ENCODE measurements at regions not wholly inside any gene's neighbourhood (a gene's known extent, or its start where the extent isn't known, plus 50 kb on each side); places are given as distances from the start of the nearest gene placed in this dataset.

DNA sequence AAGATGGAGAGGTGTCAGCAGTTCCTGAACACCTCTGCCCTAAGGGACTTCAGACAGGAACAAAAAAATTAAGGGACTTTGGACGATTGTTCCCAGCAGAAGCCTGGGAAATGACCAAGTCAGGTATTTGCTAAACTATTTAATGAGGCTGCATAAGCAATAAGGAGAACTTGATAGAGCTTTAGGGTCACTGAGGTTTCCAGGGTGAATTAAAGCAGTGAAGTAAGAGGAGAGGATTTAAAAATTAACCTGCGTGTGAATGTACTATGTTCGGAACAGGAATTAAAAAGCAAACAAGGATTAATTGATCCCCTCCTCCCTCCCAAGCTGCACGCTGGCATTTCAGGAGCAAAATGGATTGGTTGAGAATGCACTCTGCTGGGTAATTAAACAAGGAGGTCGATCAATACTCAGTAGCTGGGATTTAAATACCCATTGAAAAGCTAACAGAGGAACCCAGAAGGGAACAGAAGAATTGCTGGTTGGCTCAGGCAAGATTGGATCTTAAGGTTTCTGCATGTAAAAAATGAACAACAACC is 157.2 kb downstream of the RNF152 start:
- Histone ChIP-seq H3K27me3 (no peaks in the 10 kb centered on the region), H3K4me1 (peaks cover 0 to 53% (median 3%) of the 10 kb centered on the region in 4 donors), H3K27ac (peak overlapping the region in 2 of 4 donors; percentile 36 to 65), H3K36me3 (no peaks in the 10 kb centered on the region), H3K4me3 (no peak overlapping the region), H3K9me3 (no peaks in the 10 kb centered on the region)
- no peak for TF ChIP-seq CTCF (IDR thresholded peaks at IDR 0.05)
- DNase-seq, result peak in 1 of 3 donors; percentile 57

- H3K27ac ChIP-seq, result peak overlapping the region in 2 of 4 donors; percentile 63 to 71
- TF ChIP-seq CTCF (IDR thresholded peaks at IDR 0.05) (no peak), POLR2A (IDR thresholded peaks at IDR 0.05) (no peak)
- no peaks in the 10 kb centered on the region for H3K27me3 ChIP-seq
- H3K9me3 ChIP-seq, result no peaks in the 10 kb centered on the region
- H3K4me1 ChIP-seq, result peaks cover 0 to 53% (median 3%) of the 10 kb centered on the region in 4 donors
- DNase-seq, result no peak
- no peak overlapping the region for H3K4me3 ChIP-seq
- H3K36me3 ChIP-seq, result no peaks in the 10 kb centered on the region
These were observed 158.4 kb downstream of the RNF152 start for GRCh38 chr18:61734396-61734795.

DNA sequence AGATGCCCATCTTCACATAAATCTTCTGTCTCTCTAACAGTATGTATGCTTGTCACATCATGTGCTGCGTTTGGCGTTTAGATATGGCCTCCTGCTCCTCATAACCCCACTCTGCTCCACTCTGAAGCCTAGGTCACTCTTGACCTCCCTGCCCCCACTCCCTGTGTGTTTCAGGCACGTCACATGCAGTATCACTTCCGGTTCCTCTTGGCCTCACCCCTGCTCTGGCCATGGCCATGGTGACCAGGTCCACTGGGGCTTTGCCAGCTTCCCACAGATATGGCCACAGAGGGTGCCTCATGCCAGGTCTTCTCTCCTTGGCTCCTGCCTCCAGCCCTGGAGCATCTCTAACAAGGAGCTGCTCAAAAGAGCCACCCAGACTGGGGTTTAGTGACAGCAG is 160.0 kb downstream of the RNF152 start:
- Histone ChIP-seq H3K27me3 (no peaks in the 10 kb centered on the region), H3K36me3 (no peaks in the 10 kb centered on the region), H3K9me3 (no peaks in the 10 kb centered on the region), H3K4me3 (no peak overlapping the region), H3K4me1 (peaks cover 0 to 50% (median 3%) of the 10 kb centered on the region in 4 donors), H3K27ac (peak overlapping the region in 2 of 4 donors; percentile 1 to 48)
- no peak for TF ChIP-seq POLR2A (IDR thresholded peaks at IDR 0.05)
- TF ChIP-seq CTCF (IDR thresholded peaks at IDR 0.05), result no peak
- DNase-seq, result no peak

DNA sequence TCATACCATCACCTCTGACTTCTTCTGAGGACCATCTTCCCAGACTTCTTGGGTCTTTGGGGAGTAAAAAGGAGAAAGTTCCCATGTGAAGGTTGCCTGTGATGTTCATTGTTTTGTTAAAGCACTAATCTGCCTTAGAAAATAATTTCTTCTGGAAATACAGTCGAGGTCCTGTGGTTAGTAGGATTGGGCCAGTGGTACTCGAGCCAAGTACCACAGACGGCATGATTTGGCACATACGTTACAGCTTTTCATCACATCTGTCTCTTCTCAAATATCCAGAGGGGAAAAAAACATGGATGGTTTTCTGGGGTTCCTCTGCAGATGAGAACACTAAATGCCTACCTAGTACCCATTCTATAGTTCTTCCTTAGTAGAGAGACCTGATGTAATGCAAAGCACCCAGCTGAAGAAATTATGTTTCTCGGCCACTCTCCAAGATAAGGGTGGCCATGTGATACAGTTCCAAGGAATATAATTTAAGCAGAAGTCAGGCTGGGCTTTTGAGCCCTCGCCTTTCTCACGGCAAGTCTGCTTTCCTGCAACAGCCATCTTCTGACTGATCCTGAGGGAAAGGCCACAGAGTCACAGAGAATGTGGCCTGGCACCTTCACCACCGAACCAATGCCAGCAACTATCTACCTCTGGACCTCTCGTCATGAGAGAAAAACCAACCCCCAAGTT is 161.0 kb downstream of the RNF152 start:
- Histone ChIP-seq H3K36me3 (no peaks in the 10 kb centered on the region), H3K9me3 (no peaks in the 10 kb centered on the region), H3K27ac (no peak overlapping the region), H3K4me1 (peaks cover 0 to 40% (median 3%) of the 10 kb centered on the region in 4 donors), H3K4me3 (no peak overlapping the region), H3K27me3 (no peaks in the 10 kb centered on the region)
- TF ChIP-seq CTCF (IDR thresholded peaks at IDR 0.05) (no peak), POLR2A (IDR thresholded peaks at IDR 0.05) (no peak)
- DNase-seq, result no peak

GRCh38 chr18:61731178-61731577 is 161.6 kb downstream of the RNF152 start:
- peaks cover 0 to 35% (median 3%) of the 10 kb centered on the region in 4 donors for H3K4me1 ChIP-seq
- DNase-seq, result no peak
- no peak for TF ChIP-seq POLR2A (IDR thresholded peaks at IDR 0.05)
- TF ChIP-seq CTCF (IDR thresholded peaks at IDR 0.05), result no peak
- H3K27me3 ChIP-seq, result no peaks in the 10 kb centered on the region
- H3K9me3 ChIP-seq, result no peaks in the 10 kb centered on the region
- no peaks in the 10 kb centered on the region for H3K36me3 ChIP-seq
- no peak overlapping the region for H3K4me3 ChIP-seq
- peak overlapping the region in 1 of 4 donors; percentile 5 for H3K27ac ChIP-seq
